ENCODE measurements at regions not wholly inside any gene's neighbourhood (a gene's known extent, or its start where the extent isn't known, plus 50 kb on each side); places are given as distances from the start of the nearest gene placed in this dataset.

GRCh38 chr7:73932364-73932763 is 71.4 kb downstream of the TMEM270 start:
- TF ChIP-seq, protein P1, sequence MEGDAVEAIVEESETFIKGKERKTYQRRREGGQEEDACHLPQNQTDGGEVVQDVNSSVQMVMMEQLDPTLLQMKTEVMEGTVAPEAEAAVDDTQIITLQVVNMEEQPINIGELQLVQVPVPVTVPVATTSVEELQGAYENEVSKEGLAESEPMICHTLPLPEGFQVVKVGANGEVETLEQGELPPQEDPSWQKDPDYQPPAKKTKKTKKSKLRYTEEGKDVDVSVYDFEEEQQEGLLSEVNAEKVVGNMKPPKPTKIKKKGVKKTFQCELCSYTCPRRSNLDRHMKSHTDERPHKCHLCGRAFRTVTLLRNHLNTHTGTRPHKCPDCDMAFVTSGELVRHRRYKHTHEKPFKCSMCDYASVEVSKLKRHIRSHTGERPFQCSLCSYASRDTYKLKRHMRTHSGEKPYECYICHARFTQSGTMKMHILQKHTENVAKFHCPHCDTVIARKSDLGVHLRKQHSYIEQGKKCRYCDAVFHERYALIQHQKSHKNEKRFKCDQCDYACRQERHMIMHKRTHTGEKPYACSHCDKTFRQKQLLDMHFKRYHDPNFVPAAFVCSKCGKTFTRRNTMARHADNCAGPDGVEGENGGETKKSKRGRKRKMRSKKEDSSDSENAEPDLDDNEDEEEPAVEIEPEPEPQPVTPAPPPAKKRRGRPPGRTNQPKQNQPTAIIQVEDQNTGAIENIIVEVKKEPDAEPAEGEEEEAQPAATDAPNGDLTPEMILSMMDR (IDR thresholded peaks at IDR 0.05) = no peak
- TF ChIP-seq EZH2 (IDR thresholded peaks at IDR 0.05) (no peak), EZH2phosphoT487 (IDR thresholded peaks at IDR 0.05) (no peak)
